NOMO-1 treated with dmso at 0.1 percent for 144 hours (cell line): ENCODE measurements at regions not wholly inside any gene's neighbourhood (a gene's known extent, or its start where the extent isn't known, plus 50 kb on each side); places are given as distances from the start of the nearest gene placed in this dataset.
"Not testable (repeated sequence)": the region's sequence is repeated elsewhere in the genome, so short reads cannot be mapped to it uniquely, and the experiment has no call there.

Source experiments
- DNase-seq: peaks from one replicate; lab custom pipeline; 2025; ENCODE audit not compliant: unreplicated experiment; lab: John Stamatoyannopoulos, UW

DNA sequence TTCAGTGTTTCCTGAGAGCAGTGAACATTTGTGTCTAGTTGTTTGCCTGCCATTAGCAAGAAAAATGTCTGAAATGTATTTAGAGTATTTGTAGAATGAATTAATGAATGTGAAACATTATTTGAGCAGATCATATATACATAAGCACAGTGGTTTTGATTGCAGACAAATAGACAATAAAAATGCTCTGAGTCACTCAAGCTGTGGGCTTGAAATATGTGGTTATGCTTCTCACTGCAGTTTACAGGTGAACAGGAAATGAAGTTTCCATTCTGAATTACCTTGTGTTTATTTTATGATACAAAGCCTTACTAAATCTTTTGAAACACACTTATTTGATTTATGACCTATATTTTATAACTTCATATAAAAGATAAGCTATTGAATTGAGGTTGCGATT is 827.7 kb downstream of the TMTC2 start:
- no peak for DNase-seq

DNA sequence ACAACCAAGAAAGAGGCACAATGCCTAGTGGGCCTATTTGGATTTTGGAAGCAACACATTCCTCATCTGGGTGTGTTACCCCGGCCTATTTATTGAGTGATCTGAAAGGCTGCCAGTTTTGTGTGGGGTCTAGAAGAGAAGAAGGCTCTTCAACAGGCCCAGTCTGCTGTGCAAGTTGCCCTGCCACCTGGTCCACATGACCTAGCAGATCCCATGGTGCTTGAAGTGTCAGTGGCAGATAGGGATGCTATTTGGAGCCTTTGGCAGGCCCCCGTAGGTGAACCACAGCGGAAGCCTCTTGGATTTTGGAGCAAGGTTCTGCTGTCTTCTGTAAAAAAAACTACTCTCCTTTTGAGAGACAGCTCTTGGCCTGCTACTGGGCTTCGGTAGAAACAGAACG is 820.1 kb downstream of the TMTC2 start:
- DNase-seq, result no peak

DNA sequence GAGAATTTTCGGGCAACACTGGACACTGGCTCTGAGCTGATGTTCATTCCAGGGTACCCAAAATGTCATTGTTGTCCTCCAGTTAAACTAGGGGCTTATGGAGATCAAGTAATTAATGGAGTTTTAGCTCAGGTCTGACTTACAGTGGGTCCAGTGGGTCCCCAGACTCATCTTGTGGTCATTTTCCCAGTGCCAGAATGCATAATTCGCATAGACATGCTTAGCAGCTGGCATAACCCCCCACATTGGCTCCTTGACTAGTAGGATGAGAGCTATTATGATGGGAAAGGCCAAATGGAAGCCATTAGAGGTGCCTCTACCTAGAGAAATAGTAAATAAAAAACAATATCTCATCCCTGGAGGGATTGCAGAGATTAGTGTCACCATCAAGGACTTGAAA is 818.9 kb downstream of the TMTC2 start:
- no peak for DNase-seq

DNA sequence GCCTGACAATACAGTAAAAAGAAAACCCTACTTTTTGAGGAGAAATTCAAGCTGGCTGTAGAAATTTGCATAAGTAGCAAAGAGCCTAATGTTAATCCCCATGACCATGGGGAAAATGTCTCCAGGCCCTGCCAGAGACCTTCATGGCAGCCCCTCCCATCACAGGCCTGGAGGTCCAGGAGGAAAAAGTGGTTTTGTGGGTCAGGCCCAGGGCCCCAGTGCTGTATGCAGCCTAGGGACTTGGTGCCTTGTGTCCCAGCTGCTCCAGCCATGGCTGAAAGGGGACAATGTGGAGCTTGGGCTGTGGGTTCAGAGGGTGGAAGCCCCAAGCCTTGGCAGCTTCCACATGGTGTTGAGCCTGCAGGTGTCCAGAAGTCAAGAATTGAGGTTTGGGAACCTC is 813.2 kb downstream of the TMTC2 start:
- not testable (repeated sequence) for DNase-seq

DNA sequence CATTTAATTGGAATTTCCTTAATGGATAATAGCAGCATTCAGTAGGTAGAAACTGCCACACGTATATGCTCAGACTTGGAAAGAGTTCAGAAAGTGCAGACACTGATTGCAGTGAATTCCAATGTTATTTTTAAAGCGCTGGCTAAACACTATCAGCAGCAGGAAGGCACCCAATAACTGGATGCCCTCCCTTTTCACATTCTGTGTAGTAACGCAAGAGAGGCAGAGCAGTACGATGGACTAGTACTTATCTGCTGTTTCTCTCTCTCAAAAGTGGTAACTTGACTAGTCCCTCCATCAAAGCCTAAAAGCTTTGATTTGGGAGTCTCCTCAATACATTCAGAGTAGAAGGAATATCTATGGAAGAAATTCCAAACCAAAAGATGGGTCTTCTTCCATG is 791.0 kb downstream of the TMTC2 start:
- DNase-seq, result no peak

DNA sequence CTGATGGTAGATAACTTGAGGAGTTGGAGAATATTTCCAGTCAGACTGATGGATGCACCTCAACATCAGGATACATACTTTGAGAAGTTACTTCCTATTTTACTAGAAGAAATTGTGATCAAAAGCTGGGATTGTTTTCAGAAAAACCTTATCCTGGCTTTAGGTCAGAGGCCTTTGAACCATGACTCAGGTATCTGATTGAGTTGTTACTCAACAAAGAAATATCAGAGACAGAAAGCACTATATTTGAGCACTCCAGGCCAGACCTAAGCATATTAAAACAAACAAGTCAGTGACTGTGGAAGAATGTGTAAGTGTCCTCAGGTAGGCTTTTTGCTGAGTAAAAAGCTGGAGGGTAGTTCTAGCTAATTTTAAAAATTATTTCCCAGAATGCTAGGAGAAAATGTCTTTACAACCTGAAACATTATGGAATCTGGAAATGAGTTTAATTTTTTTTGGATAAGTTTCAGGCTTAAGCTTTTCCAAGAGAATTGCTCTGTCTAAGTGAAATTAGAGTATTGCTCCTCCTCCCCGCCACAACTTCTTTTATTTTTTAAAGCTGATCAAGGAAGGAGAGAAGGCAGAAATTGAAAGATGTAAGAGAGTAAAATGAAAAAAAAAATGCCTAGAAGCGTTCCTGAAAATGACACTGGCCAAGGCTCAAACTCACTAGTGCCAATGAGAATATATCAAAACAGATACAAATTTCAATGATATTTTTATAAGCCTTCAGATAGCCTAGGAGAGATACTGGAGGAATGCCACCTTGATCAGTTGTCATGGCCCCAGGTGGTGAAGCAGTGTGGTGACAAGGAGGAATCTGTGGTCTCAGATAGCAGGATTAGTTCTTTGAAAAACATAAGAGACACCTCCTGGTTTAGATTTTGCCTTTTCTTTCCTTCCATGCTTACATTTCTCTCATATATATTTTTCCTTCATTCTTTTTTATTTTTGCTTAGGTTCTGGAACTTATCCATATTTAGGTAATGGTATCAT is 790.3 kb downstream of the TMTC2 start:
- DNase-seq, result no peak

DNA sequence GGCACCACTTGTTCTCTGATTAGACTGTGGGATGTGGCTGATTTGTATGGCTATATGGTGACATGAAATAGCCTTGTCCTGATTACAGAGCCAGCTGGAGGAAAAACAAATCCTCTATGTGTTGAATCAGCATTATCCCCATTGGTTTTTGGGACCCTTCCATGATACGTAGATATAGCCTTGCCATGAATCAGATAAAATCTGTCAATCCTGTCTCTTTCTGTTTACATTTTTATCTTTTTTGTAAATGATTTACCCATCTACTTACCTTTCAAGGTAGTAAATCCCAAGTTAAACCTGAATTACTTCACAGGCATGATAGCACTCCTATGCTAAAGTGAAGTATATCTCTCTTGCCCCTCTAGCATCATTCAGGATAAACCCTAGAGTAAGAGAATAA is 789.3 kb downstream of the TMTC2 start:
- DNase-seq, result no peak

DNA sequence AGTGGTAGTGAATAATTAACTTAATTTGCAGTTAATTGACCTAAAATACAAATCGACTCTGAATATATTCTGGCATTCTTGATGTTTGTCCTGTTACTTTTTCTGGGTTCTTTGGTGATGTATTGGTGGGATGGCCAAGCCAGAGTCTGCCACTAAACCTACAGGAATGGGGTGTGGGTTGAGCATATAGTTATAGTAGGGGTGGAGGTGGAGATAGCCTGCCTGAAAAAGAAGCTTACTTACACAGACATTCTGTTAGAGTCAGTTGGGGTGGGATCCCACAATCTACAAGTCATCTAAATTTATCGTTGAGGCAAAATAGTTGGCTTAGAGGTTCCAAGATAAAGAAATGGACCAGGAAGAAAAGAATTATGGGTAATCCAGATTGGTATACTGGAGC is 787.7 kb downstream of the TMTC2 start:
- DNase-seq, result no peak

DNA sequence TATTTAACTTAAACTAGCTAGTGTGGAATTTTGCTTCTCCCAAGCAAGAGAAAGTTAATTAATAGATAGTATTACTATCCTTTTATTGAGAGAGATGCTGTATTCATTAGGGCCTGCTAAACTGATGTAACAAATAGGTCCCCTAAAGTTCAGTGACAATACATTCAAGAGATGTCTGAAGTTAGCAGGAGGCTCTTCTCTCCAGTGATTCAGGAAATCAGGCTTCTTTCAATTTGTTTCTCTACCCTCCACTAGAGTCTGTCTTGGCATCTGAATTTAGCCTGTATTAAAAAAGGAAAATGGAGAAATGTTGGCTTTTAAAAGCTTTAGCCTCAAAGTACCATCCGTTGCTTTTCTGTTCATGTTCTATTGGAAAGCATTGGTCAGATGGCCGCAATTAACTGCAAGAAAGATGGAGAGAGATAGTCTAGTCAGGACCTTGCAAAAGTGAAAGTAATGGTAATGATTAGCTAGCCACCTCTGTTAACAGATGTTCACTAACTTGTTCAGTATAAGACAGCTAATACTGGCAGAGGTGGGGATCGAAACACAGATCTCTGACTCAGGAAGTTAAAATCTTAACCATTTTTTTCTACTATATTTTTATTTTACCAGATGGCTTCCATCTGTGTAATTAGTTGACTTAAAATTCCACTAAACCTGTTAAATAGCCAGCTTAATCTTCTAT is 786.8 kb downstream of the TMTC2 start:
- no peak for DNase-seq

DNA sequence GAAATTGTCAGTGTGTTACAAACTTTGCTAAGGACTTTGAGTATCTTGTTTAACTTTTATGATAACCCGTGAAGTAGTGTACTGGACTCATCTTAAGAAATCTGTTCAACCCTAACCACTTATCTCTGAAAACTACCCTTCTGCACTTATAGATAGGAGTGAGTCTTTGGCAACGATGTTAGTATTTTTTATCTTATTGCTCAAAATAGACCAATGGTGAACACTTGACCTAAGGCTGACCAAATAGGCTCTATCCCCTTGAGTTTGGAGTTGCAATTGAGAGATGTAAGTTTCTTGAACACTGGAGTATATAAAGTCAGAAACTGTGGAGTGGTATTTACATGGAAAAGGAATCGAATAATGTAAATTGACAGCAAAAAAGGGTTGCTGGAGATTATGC is 786.1 kb downstream of the TMTC2 start:
- no peak for DNase-seq

DNA sequence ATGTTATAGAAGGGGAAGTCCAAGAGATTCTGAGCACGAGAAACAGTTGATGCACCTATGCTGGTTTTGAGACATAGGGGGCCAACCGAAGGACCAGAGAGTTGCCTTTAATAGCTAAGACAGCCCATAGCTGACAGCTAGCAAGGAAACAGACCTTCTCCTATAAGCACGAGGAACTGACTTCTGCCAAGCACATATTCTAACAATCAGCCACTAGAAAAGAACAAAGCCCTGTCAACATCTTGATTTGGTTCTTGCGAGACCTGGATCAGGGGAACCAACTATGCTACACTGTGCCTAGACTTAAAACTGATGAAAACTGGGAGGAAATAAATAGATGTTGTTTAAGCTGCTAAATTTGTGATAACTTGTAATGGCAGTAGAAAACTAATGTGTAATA is 785.6 kb downstream of the TMTC2 start:
- no peak for DNase-seq

DNA sequence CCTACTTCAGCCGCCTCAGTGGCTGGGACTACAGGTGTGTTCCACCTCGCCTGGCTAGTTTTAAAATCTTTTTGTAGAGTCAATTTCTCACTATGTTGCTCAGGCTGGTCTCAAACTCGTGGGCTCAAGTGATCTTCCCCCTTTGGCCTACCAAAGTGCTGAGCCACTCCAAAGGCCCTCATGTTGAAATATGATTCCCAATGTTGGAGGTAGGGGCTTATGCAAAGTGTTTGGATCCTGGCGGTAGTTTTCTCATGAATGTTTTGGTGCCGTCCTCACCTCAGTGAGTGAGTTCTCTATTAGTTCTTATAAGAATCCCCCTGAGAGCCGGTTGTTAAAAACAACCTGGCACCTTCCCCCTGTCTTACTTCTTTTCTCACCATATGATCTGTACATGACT is 784.6 kb downstream of the TMTC2 start:
- no peak for DNase-seq

DNA sequence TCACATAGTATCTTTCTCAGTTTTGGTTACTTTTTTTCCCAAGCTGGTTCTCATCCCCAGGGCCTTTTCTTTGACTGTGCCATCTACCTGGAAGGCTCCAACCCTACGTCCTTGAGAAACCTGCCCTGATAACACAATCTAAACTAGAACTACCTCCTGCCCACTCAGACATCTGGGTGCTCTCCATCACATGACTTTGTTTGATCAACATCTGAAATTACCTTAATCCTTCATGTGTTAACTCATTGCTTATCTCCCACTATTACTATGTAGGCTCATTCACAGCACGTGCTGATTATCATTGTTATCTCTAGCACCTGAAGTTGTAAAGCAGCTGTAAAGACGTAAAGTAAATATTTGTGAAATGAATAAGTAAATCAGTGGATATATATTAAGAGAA is 784.0 kb downstream of the TMTC2 start:
- DNase-seq, result no peak

DNA sequence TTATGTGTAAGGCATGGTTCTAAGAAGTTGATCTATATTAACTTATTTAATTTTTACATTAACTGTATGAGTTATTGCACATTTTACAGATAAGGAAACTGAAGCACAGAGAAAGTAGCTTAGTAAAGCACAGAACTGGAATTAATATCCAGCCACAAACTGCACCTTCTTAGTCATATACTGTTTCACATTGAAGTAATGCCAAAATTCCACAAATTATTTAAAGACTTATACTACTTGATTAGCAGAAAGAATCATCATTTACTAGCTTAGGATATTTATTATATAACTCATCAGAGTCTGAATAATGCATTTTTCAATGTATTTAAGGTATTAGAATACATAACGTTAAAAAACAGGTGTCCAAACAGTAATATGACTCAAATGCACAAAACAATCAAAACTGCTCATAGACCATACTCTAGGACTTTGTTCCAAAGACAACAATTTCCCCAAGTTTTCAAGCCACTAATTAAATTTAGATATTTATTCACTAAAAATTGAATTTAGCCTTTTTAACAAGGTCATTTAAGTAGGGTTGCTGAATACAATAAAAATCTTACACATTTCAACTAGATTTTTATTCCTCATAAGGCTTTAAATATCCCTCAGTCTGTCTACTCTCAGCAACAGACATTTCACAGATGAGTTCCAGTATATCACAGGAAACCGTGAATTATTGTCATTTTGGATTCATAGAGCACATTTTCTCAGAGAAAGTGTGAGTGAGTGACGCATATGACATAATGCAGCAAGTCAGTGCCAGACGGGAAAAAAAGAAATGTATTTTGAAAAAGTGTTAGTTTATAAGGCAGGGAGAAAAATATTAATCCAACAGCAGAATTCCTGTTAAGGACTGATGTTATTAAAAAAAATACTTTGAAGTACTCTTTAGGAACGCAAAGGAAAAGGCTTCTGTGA is 782.5 kb downstream of the TMTC2 start:
- DNase-seq, result no peak

DNA sequence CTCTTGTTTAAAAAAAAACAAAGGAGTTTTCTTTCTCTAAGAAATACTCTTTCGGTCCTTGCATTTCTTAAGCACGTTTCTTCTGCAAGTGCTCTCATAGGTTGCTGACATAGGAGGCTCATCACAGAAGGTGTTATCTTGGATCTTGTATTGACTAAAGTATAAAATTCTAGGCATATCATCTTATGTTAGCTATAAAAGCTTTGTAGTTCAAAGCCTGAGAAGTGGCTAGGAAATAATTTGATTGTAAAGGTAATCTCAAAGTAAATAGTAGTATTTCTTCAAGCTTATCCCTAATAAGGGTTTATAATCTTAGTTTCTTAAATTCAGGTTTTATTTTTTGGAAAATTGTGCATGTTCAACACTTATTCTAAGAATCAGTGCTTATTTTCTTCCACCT is 778.9 kb downstream of the TMTC2 start:
- DNase-seq, result no peak

DNA sequence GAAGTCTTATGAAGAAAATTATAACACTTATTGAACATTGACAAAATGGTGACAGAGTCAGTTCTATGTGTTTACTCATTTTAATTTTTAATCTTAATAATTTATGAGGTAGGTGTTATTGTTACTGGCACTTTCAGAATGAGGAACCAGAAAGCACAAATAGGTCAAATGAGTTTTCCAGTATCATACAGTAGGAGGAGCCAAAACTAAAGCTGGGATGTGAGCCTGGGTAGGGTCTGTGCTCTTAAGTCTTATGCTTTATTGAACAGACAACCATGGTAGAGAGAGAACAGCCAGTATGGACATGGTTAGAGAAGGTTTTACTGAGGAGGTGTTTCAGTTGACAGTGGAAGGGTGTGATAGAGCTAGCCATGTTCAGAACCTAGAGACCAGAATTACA is 775.7 kb downstream of the TMTC2 start:
- no peak for DNase-seq

DNA sequence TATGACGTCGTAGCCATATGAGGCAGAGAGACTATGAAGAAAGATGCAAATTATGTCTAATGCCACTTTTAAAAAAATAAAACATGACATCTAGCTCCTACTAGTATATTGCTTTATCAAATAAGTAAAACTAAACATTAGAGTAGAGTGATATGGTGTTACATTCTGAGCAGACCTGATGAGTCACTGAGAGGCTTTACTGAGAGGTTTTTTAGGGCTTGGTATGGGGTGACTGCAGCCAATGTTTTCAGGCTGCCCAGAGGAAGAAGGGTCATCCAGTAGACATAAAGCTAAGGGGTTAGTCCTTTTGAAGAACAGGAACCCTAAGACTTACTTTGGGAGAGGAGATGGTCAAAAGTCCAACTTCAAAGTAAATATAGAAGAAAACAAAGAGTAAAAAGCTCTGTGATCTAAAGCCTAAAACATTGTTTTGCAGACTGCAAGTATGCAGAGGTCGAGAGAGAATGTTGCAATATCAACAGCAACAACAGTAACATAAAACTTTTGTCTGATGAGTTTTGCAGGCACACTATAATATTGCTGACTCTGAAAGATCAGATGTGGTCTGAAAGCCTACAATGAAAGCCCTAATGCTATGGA is 774.7 kb downstream of the TMTC2 start:
- no peak for DNase-seq

DNA sequence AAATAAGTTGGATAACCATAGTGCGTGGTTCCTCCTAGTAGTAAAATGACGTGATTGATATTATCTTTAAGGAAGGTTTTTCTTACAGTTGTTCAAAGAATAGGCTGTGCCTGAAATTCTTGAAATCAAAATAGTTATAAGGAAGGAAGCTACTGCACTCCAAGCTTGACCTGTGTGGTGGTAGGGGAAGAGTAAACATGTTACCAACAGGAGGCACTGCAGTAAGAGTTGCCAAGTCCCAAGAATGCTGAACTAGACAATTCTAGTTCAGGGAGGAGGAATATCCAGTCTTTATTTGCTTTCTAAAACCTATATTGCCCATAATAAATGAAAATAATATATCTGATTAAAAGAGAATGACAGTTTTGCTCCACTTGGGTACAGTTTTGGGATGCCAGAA is 764.5 kb downstream of the TMTC2 start:
- DNase-seq, result no peak

DNA sequence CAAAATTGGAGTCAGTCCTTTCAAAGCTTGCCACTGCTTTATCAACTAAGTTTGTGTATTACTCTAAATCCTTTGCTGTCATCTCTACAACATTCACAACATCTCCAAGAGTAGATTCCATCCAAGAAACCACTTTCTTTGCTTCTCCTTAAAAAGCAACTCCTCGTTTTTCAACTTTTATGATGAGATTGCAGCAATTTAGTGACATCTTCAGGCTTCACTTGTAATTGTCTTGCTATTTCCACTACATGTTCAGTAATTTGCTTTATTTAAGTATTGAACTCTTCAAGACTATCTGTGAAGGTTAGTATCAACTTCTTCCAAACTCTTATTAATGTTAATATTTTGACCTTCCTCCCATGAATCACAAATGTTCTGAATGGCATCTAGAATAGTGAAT is 747.9 kb downstream of the TMTC2 start:
- DNase-seq, result no peak

DNA sequence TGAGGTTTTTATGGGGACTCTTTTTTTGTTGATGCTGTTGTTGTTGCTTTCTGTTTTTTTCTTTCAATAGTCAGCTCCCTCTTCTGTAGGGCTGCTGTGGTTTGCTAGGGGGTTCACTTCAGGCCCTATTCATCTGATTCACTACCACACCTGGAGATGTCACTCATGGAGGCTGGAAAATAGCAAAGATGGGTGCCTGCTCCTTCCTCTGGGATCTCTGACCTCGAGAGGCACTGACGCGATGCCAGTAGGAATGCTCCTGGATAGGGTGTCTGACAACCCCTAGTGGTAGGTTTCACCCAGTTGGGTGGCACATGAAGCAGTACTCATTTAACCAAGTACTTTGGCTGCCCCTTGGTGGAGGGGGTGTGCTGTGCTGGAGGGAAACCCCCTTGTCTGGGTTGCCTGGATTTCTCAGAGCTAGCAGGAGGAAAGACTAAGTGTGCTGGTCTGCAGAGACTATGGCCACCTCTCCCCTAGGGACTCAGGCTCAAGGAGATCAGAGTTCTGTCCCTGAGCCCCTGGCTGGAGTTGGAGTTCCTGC is 745.5 kb downstream of the TMTC2 start:
- DNase-seq, result no peak
